ENCODE measurements at regions not wholly inside any gene's neighbourhood (a gene's known extent, or its start where the extent isn't known, plus 50 kb on each side); places are given as distances from the start of the nearest gene placed in this dataset.
A peak's percentile ranks its signal among the peaks of the same experiment; 100 is the strongest.
"Not testable (repeated sequence)": the region's sequence is repeated elsewhere in the genome, so short reads cannot be mapped to it uniquely, and the experiment has no call there.

DNA sequence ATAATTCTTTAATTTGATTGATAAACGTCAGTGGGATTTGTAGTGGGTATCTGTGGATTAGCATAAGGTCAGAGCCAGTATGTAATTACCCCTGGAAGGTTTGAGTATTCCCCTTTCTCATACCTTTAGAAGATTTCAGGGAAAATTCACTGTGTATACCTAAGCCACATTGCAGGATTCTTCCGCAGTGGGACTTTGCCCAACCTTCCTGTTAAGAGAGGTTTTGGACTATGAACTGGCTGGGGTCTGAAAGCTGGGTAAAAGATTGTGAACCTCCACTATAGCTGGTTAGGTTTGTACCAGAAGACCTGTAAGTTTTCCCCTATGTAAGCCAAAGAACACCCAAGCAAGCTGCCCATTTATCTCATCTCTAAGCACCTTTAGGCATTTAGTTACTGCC is 150.2 kb downstream of the TTC6 start:
- H3K27me3 Mint-ChIP-seq, result no peaks in the 10 kb centered on the region
- H3K27ac Mint-ChIP-seq, result no peak overlapping the region
- H3K4me1 Mint-ChIP-seq, result no peaks in the 10 kb centered on the region
- no peak overlapping the region for H3K4me3 Mint-ChIP-seq
- H3K36me3 Mint-ChIP-seq, result no peaks in the 10 kb centered on the region
- H3K9me3 Mint-ChIP-seq, result peaks cover 0 to 18% (median 13%) of the 10 kb centered on the region in 3 donors

DNA sequence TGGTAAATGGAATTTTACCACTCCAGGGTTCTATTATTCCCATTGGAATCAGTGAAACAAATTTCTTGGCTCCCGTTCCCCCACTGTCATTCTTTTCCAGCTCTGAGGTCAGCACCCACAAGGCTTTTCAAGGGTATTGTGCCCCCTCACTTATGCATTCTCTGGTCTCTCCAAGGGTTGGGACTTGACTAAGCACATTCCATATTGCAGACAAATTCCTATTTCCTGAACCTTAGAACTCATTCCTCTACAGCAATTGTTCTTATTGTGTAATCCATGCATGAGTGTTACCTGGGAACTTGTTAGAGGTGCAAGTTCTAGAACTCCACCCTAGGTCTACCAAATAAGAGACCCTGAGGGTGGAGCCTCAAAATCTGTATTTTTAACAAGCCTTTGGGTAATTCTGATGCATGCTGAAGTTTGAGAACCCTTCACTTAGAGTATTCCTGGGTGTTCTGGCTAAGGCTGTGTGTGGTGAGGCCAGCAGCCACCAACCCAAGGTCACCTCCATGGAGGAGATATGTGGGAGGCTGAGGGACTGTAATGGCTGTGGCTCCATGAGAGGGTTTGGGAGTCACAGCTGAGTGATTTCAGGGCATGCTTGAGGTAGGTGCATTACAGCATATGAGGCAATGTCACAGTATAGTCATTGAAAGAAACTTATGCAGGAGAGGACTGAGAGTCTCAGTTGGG is 150.9 kb downstream of the TTC6 start:
- H3K27ac Mint-ChIP-seq, result no peak overlapping the region
- no peaks in the 10 kb centered on the region for H3K4me1 Mint-ChIP-seq
- no peak overlapping the region for H3K4me3 Mint-ChIP-seq
- H3K9me3 Mint-ChIP-seq, result peaks cover 0 to 18% (median 13%) of the 10 kb centered on the region in 3 donors
- H3K27me3 Mint-ChIP-seq, result no peaks in the 10 kb centered on the region
- no peaks in the 10 kb centered on the region for H3K36me3 Mint-ChIP-seq

DNA sequence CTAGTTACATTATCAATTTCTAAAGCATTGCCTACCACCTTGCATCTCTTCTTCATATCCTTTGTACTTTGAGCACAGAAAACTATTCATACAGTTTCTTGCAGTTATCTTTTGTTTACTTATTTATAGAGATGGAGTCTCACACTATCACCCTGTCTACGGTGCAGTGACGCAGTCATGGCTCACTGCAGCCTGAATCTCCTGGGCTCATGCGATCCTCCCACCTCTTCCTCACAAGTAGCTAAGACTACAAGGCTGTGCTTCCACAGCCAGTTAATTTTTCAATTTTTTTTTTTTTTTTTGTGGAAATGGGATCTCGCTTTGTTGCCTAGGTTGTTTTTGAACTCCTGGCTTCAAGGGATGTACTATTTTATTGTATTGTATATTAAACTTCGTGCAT is 158.0 kb downstream of the TTC6 start:
- no peaks in the 10 kb centered on the region for H3K27me3 Mint-ChIP-seq
- H3K4me1 Mint-ChIP-seq, result no peaks in the 10 kb centered on the region
- H3K27ac Mint-ChIP-seq, result no peak overlapping the region
- no peak overlapping the region for H3K4me3 Mint-ChIP-seq
- no peaks in the 10 kb centered on the region for H3K36me3 Mint-ChIP-seq
- peaks cover 2 to 3% (median 3%) of the 10 kb centered on the region in 3 donors for H3K9me3 Mint-ChIP-seq

DNA sequence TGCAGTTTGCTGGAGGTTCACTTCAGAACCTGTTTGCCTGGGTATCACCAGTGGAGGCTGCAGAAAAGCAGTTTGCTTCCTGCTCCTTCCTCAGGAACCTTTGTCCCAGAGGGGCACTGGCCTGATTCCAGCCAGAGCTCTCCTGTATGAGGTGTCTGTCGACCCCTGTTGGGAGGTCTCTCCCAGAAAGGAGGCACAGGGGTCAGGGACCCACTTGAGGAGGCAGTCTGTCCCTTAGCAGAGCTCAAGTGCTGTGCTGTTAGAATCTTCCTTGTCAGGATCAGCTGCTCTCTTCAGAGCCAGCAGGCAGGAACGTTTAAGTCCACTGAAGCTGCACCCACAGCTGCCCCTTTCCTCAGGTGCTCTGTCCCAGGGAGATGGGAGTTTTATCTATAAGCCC is 164.8 kb downstream of the TTC6 start:
- not testable (repeated sequence) for H3K27me3 Mint-ChIP-seq, H3K27ac Mint-ChIP-seq, H3K36me3 Mint-ChIP-seq, H3K4me3 Mint-ChIP-seq, H3K4me1 Mint-ChIP-seq, H3K9me3 Mint-ChIP-seq

DNA sequence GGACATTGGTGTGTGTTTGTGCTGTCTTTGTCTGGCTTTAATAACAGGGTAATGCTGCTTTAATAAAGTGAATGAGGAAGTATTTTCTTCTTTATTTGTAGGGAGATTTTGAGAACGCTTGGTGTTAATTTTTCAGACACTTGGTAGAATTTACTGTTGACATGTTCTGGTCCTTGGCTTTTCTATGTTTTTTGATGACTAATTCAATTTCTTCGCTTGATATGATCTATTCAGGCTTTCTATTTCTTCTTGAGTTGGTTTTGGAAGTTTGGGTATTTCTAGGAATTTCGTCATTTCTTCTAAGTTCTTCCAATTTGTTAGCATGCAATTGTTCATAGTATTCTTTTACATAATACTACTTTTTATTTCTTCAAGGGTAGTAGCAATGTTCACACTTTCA is 167.8 kb downstream of the TTC6 start:
- Mint-ChIP-seq H3K27ac (no peak overlapping the region), H3K4me3 (peak overlapping the region in 1 of 4 donors; percentile 5), H3K4me1 (no peaks in the 10 kb centered on the region), H3K9me3 (peaks cover 7 to 12% (median 8%) of the 10 kb centered on the region in 3 donors), H3K27me3 (no peaks in the 10 kb centered on the region), H3K36me3 (no peaks in the 10 kb centered on the region)

DNA sequence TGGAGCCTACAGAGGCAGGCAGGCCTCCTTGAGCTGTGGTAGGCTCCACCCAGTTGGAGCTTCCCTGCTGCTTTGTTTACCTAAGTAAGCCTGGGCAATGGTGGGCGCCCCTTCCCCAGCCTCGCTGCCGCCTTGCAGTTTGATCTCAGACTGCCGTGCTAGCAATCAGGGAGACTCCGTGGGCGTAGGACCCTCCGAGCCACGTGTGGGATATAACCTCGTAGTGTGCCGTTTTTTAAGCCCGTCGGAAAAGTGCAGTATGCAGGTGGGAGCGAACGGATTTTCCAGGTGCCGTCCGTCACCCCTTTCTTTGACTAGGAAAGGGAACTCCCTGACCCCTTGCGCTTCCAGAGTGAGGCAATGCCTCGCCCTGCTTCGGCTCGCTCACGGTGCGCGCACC is 176.9 kb downstream of the TTC6 start:
- H3K4me3 Mint-ChIP-seq, H3K4me1 Mint-ChIP-seq, H3K9me3 Mint-ChIP-seq, H3K27ac Mint-ChIP-seq, H3K36me3 Mint-ChIP-seq, H3K27me3 Mint-ChIP-seq: not testable (repeated sequence)

DNA sequence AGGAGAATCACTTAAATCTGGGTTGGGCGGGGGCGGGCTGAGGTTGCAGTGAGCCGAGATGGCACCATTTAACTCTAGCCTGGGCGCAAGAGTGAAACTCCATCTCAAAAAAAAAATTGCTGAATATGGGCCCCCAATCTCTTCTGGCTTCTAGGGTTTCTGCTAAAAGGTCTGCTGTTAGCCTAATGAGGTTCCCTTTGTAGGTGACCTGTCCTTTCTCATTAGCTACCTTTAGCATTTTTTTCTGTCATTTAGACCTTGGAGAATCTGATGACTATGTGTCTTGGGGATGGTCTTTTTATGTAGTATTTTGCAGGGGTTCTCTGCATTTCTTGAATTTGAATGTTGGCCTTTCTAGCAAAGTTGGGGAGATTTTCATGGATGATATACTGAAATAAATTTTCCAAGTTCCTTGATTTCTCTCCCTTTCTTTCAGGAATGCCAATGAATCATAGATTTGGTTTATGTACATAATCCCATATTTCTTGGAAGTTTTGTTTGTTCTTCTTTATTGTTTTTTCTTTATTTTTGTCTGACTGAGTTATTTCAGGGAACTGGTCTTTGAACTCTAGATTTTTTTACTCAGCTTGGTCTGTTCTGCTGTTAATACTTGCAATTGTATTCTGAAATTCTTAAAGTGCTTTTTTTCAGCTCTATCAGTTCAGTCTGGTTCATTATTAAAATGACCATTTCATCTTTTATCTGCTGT is 181.5 kb downstream of the TTC6 start:
- Mint-ChIP-seq H3K27me3 (no peaks in the 10 kb centered on the region), H3K9me3 (peaks cover 0 to 12% (median 4%) of the 10 kb centered on the region in 3 donors), H3K27ac (no peak overlapping the region), H3K4me3 (no peak overlapping the region), H3K36me3 (peaks cover 2% of the 10 kb centered on the region), H3K4me1 (no peaks in the 10 kb centered on the region)

DNA sequence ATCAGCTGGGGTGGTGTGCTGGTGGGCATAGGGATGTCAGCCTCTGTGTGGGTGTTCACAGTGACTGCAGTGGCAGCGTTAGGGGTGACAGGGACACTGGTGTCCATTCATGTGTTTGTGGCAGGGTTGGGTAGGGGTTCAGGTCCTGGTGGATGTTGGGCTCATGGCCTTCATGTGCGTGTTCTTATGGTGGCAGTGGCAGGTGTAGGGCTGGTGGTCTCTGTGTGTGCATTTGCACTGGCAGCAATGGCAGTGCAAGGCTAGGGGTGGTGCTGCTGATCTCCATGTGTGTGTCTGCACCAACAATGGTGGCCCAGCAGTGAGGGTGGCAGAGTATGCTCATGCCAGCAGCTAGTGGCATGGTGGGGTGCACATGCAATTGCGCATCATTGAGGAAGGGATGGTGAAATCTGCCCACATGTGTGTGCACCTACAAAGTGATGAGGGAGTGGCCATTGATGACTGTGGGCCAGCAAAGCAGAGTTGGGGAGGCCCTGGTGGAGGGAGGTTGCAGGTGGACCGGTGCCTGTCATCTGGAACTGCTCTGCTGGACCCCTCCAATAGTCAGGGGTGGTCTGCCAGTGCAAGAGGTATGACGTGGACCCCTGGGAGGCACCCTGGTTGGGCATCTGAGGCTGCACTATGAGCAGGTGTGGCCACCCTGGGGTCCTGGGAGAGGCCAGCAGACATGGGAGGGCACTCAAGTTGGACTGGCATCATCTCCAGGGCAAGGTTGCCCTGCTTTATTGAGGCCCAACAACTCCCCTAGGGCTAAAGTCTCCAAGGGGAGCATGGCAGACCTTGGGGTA is 182.9 kb downstream of the TTC6 start:
- Mint-ChIP-seq H3K4me3 (no peak overlapping the region), H3K27ac (no peak overlapping the region), H3K9me3 (peaks cover 0 to 8% (median 4%) of the 10 kb centered on the region in 3 donors), H3K36me3 (peaks cover 2% of the 10 kb centered on the region), H3K4me1 (no peaks in the 10 kb centered on the region), H3K27me3 (no peaks in the 10 kb centered on the region)

DNA sequence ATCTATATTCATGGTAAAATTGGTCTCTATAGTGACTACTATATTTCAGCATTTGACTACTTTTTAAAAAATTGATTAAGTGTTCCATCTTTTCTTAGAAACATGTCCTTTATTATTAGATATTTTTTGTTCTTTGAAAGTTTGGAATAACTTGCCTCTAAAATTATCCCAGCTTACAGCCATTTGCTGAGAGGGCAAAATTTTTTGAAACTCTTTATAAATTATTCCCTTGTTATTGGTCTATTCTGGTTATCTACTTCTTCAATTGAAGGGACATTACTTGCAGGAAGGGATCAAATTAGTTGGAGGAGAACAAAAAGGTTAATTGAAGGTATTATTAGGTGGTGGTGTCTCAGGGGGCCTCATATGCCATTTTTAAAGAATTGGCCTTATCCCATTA is 184.1 kb downstream of the TTC6 start:
- H3K4me1 Mint-ChIP-seq, result no peaks in the 10 kb centered on the region
- H3K9me3 Mint-ChIP-seq, result peaks cover 0 to 8% (median 4%) of the 10 kb centered on the region in 3 donors
- no peak overlapping the region for H3K27ac Mint-ChIP-seq
- peaks cover 2% of the 10 kb centered on the region for H3K36me3 Mint-ChIP-seq
- no peaks in the 10 kb centered on the region for H3K27me3 Mint-ChIP-seq
- no peak overlapping the region for H3K4me3 Mint-ChIP-seq

DNA sequence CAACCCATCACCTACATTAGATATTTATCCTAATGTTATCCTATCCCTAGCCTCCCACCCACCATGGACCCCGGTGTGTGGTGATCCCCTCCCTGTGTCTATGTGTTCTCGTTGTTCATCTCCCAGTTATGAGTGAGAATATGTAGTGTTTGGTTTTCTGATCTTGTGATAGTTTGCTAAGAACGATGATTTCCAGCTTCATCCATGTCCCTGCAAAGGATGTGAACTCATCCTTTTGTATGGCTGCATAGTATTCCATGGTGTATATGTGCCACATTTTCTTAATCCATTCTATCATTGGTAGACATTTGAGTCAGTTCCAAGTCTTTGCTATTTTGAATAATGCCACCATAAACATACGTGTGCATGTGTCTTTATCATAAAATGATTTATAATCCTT is 185.3 kb downstream of the TTC6 start:
- H3K9me3 Mint-ChIP-seq, H3K36me3 Mint-ChIP-seq, H3K27me3 Mint-ChIP-seq, H3K4me1 Mint-ChIP-seq, H3K27ac Mint-ChIP-seq, H3K4me3 Mint-ChIP-seq: not testable (repeated sequence)

DNA sequence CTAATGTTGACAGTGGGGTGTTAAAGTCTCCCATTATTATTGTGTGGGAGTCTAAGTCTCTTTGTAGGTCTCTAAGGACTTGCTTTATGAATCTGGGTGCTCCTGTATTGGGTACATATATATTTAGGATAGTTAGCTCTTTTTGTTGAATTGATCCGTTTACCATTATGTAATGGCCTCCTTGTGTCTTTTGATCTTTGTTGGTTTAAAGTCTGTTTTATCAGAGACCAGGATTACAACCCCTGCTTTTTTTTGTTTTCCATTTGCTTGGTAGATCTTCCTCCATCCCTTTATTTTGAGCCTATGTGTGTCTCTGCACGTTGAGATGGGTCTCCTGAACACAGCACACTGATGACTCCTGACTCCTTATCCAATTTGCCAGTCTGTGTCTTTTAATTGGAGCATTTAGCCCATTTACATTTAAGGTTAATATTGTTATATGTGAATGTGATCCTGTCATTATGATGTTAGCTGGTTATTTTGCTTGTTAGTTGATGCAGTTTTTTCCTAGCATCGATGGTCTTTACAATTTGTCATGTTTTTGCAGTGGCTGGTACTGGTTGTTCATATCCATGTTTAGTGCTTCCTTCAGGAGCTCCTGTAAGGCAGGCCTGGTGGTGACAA is 188.9 kb downstream of the TTC6 start:
- H3K36me3 Mint-ChIP-seq, H3K9me3 Mint-ChIP-seq, H3K27me3 Mint-ChIP-seq, H3K4me3 Mint-ChIP-seq, H3K4me1 Mint-ChIP-seq, H3K27ac Mint-ChIP-seq: not testable (repeated sequence)

DNA sequence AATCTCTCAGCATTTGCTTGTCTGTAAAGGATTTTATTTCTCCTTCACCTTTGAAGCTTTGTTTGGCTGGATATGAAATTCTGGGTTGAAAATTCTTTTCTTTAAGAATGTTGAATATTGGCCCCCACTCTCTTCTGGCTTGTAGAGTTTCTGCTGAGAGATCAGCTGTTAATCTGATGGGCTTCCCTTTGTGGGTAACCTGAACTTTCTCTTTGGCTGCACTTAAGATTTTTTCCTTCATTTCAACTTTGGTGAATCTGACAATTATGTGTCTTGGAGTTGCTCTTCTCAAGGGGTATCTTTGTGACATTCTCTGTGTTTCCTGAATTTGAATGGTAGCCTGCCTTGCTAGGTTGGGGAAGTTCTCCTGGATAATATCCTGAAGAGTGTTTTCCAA is 189.4 kb downstream of the TTC6 start:
- H3K27me3 Mint-ChIP-seq, H3K4me3 Mint-ChIP-seq, H3K36me3 Mint-ChIP-seq, H3K9me3 Mint-ChIP-seq, H3K4me1 Mint-ChIP-seq, H3K27ac Mint-ChIP-seq: not testable (repeated sequence)

DNA sequence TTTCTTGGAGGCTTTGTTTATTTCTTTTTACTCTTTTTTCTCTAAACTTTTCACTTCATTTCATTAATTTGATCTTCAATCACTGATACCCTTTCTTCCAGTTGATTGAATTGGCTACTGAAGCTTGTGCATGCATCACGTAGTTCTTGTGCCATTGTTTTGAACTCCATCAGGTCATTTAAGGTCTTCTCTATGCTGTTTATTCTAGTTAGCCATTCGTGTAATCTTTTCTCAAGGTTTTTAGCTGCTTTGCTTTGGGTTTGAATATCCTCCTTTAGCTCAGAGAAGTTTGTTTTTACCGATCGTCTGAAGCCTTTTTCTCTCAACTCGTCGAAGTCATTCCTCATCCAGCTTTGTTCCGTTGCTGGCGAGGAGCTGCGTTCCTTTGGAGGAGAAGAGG is 189.9 kb downstream of the TTC6 start:
- not testable (repeated sequence) for H3K27ac Mint-ChIP-seq, H3K4me3 Mint-ChIP-seq, H3K9me3 Mint-ChIP-seq, H3K36me3 Mint-ChIP-seq, H3K27me3 Mint-ChIP-seq, H3K4me1 Mint-ChIP-seq

DNA sequence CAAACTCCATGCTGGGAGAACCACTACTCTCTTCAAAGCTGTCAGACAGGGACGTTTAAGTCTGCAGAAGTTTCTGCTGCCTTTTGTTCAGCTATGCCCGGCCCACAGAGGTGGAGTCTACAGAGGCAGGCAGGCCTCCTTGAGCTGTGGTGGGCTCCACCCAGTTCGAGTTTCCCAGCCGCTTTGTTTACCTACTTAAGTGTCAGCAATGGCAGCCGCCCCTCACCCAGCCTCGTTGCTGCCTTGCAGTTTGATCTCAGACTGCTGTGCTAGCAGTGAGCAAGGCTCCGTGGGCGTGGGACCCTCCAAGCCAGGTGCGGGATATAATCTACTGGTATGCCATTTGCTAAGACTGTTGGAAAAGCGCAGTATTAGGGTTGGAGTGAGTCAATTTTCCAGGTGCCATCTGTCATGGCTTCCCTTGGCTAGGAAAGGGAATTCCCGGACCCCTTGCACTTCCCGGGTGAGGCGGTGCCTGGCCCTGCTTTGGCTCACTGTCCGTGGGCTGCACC is 190.7 kb downstream of the TTC6 start:
- not testable (repeated sequence) for H3K27ac Mint-ChIP-seq, H3K9me3 Mint-ChIP-seq, H3K4me1 Mint-ChIP-seq, H3K36me3 Mint-ChIP-seq, H3K27me3 Mint-ChIP-seq, H3K4me3 Mint-ChIP-seq

DNA sequence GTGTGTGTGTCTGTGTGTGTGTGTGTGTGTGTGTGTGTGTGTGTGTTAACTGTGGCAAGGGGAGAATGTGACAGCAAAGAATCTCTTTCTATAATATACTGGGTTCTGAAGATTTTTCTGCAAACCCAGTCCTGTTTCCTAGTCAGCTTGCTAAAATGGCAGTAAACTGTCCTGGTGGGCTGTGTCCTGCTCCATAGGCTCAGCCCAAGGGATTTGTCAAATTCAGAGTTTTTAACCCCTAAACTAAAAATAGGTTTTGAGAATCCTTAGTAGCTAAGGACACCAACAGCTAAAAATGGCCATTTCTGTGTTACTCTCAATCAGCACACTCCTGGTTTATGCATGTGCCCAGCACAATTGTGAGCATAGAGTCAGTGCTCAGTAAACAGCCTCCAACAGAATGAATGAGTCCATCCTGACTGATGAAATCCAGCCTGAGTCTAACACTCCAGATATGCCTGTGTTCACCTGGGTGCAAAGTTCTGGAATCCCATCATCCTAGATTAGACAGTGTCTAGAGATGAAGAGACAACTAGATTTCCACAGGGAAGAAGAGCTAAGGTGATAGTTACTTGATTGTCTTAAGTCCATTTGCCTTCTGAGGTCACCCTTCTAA is 192.6 kb downstream of the TTC6 start:
- Mint-ChIP-seq H3K27ac (no peak overlapping the region), H3K27me3 (no peaks in the 10 kb centered on the region), H3K9me3 (peaks cover 0 to 3% (median 2%) of the 10 kb centered on the region in 3 donors), H3K36me3 (no peaks in the 10 kb centered on the region), H3K4me1 (no peaks in the 10 kb centered on the region), H3K4me3 (no peak overlapping the region)
